GM19324 (cell line): ENCODE measurements at regions not wholly inside any gene's neighbourhood (a gene's known extent, or its start where the extent isn't known, plus 50 kb on each side); places are given as distances from the start of the nearest gene placed in this dataset.
"Not testable (repeated sequence)": the region's sequence is repeated elsewhere in the genome, so short reads cannot be mapped to it uniquely, and the experiment has no call there.

Source experiments
- ATAC-seq: cut with Tn5 transposase; IDR thresholded peaks from one replicate; pipeline ENCODE4 v1.9.1; 2021; ENCODE audit warnings: mild to moderate bottlenecking, moderate library complexity; ENCODE audit not compliant: unreplicated experiment, low FRiP score

DNA sequence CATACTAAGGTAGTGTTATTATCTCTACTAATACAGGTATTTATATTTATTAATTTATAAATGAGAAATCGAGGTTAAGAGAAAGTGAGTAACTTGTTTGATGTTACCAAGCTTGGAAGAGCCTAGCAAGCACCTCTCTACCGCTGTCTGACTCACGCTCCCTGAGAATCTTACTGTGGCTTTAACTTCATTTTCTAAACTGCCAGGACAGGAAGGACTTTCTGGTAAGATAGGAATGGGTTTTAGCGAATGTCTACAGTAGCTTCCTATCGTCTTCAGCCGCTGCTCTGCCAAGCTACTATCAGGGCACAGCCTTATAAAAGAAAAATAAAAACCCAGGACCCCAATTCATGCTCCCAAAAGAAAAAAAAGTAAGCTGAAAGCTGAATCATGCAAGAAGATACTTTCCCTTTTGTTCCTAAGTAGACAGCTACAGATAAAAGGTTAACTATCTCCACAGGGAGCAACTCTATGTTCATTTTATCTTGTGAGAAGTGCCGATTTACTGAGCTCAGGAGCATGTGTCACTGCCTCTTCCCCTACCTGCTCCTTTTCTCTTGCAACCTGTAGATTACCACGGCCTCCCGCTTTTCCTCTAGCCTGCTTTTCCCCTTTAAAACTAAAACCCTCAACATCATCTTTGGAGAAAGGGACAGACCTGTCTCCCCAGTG lies 60.2 kb downstream of the THNSL1 start:
- no peak for ATAC-seq

GRCh38 chr10:25078658-25079431 lies 62.4 kb downstream of the THNSL1 start:
- ATAC-seq, result no peak

- peak; percentile 65 for ATAC-seq
Measured at GRCh38 chr10:25080880-25081581, 64.6 kb downstream of the THNSL1 start.

- ATAC-seq, result no peak
Measured at GRCh38 chr10:25082276-25083204, 66.1 kb downstream of the THNSL1 start.

GRCh38 chr10:25083546-25084111 lies 67.2 kb downstream of the THNSL1 start:
- ATAC-seq, result no peak

DNA sequence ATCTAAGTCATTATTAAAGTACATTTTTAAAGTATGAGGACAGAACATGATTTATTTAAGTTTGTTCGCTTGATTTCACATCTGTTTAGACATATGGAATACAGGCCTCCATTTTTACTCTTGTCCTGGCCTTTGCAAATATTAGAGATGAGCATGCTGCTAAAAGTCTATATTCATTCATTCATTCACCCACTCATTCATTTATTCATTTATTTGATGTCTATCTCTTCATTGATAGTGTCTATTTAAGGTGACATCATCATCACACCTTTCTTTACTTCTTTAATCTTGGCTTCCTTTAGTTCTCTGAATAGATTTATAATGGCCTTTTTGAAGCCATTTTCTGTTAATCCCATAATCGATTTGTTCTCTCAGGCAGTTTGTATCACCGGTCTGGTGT lies 68.0 kb downstream of the THNSL1 start:
- no peak for ATAC-seq

DNA sequence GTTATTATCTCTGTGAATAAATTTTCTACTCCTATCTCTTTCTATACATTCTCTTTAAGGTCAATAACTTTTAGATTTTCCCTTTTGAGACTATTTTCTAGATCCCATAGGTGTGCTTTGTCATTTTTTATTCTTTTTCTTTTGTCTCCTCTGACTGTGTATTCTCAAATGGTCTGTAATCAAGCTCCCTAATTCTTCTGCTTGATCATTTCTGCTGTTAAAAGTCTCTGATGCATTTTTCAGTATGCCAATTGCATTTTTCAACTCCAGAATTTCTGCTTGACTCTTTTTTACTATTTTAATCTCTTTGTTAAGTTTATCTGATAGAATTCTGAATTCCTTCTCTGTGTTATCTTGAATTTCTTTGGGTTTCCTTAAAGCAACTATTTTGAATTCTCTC lies 78.2 kb downstream of the THNSL1 start:
- no peak for ATAC-seq

GRCh38 chr10:25097669-25098411 lies 77.0 kb upstream of the GPR158 start:
- no peak for ATAC-seq

DNA sequence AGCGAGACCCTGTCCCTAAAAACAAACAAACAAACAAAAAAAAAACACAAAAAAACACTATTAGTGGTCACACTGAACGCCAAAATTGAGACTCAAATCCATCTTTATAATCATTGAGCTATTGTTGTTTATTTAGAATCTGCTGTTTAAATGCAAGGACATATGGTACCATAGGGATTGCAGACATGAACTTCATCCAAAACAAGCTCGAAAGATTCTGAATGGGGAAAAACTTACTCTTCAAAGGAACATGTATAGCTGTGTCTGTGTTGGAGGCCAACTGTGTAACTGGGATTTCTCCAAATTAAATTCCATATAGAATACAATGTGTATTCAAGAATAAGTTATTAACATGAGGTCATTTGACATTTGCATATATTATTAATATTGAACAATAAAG lies 74.7 kb upstream of the GPR158 start:
- ATAC-seq, result no peak

- ATAC-seq, result no peak
Measured at GRCh38 chr10:25101461-25102146, 73.2 kb upstream of the GPR158 start.

GRCh38 chr10:25102147-25102822 lies 72.5 kb upstream of the GPR158 start:
- ATAC-seq, result no peak

- no peak for ATAC-seq
Measured at GRCh38 chr10:25103703-25104102, 71.1 kb upstream of the GPR158 start.

- no peak for ATAC-seq
Measured at GRCh38 chr10:25104441-25104840, 70.4 kb upstream of the GPR158 start.

DNA sequence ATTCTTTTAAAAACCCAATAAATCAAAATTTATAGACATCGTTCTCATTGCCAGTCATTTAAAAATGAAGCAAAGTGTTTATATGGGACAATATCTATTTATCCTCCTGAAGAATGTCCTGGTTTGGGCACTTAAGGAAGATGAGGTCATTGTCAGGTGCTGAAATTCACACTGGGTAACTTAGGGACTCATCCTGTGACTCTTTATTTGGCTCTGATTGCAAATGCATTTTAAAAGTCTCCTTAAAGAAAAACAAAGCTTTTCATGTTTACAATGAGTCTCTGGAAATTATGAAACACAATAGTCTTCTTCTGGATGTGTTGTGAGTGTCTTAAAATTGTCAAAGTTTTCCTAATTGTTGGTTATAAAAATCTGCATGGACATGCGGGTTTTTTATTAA lies 69.5 kb upstream of the GPR158 start:
- ATAC-seq, result no peak

DNA sequence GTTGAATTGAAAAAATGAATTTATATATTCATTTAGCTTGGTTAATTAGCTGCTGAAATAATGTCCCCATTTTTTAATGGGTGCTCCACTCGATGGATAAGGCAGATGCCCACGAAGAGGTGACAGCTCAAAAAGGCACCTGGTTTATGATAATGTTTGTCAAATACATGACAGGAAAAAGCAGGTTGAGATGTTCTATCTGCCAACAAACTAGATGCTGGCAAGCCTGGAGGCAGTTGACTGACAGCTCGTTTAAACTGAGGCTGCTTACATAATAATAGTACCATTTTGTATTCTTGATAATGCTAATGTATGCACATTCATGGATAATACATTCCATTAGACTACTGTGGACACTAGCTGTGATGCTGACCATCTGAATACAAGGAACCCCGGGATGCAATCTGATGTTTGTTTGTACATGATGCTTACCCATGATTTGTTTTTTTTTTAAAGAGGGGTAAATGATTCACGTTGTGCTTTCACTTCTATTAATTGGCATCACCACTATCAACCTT lies 69.0 kb upstream of the GPR158 start:
- ATAC-seq, result no peak

GRCh38 chr10:25107756-25108155 lies 67.0 kb upstream of the GPR158 start:
- no peak for ATAC-seq

GRCh38 chr10:25109896-25110295 lies 64.9 kb upstream of the GPR158 start:
- ATAC-seq, result not testable (repeated sequence)

DNA sequence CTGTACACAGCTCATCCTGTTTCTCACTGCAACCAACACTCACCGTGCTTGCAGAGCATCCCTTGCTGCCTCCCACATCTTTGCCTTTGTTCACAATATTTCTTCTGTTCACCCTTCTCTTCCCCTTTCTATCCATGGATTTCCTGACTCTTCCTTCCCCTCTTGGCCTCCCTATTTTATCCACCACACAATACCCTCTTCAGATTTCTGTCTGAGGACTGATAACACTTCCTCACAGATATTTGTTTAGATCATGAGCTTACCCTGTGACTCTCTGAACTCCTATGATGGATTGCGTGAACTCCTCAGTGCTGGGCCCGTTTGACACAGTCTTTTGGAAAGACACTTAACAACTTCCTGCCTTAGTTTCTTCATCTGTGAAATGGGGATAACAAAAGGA lies 62.8 kb upstream of the GPR158 start:
- no peak for ATAC-seq
